ENCODE measurements at regions not wholly inside any gene's neighbourhood (a gene's known extent, or its start where the extent isn't known, plus 50 kb on each side); places are given as distances from the start of the nearest gene placed in this dataset.

GRCh38 chr1:30385246-30385995 is 338.0 kb downstream of the MATN1 start:
- TF ChIP-seq FOXP2 (optimal IDR thresholded peaks at IDR 0.05; ENCODE audit: borderline replicate concordance, extremely low read depth, extremely low read length, insufficient read depth) = no peak
- TF ChIP-seq POLR2AphosphoS5 (IDR thresholded peaks at IDR 0.05; ENCODE audit: low read depth, low read length) = no peak
- TF ChIP-seq REST (IDR thresholded peaks at IDR 0.05; ENCODE audit: insufficient read depth in 1 of 2, low read depth in 2 of 2, low read length in 2 of 2) = no peak
- no peak for TF ChIP-seq TAF1 (IDR thresholded peaks at IDR 0.05; ENCODE audit: borderline replicate concordance, insufficient read depth, low read length)
- no peak for TF ChIP-seq SIN3A (IDR thresholded peaks at IDR 0.05; ENCODE audit: borderline replicate concordance, insufficient read depth, low read length)

- TF ChIP-seq REST (IDR thresholded peaks at IDR 0.05; ENCODE audit: insufficient read depth in 1 of 2, low read depth in 2 of 2, low read length in 2 of 2) (no peak), TAF1 (IDR thresholded peaks at IDR 0.05; ENCODE audit: borderline replicate concordance, insufficient read depth, low read length) (no peak), POLR2AphosphoS5 (IDR thresholded peaks at IDR 0.05; ENCODE audit: low read depth, low read length) (no peak), FOXP2 (optimal IDR thresholded peaks at IDR 0.05; ENCODE audit: borderline replicate concordance, extremely low read depth, extremely low read length, insufficient read depth) (no peak), SIN3A (IDR thresholded peaks at IDR 0.05; ENCODE audit: borderline replicate concordance, insufficient read depth, low read length) (no peak)
These were observed 338.8 kb downstream of the MATN1 start for GRCh38 chr1:30384286-30385245.

- TF ChIP-seq REST (IDR thresholded peaks at IDR 0.05; ENCODE audit: insufficient read depth in 1 of 2, low read depth in 2 of 2, low read length in 2 of 2) (no peak), FOXP2 (optimal IDR thresholded peaks at IDR 0.05; ENCODE audit: borderline replicate concordance, extremely low read depth, extremely low read length, insufficient read depth) (no peak), POLR2AphosphoS5 (IDR thresholded peaks at IDR 0.05; ENCODE audit: low read depth, low read length) (no peak), TAF1 (IDR thresholded peaks at IDR 0.05; ENCODE audit: borderline replicate concordance, insufficient read depth, low read length) (no peak), SIN3A (IDR thresholded peaks at IDR 0.05; ENCODE audit: borderline replicate concordance, insufficient read depth, low read length) (no peak)
These were observed 340.1 kb downstream of the MATN1 start for GRCh38 chr1:30383221-30383711.

- TF ChIP-seq TAF1 (IDR thresholded peaks at IDR 0.05; ENCODE audit: borderline replicate concordance, insufficient read depth, low read length) = no peak
- TF ChIP-seq REST (IDR thresholded peaks at IDR 0.05; ENCODE audit: insufficient read depth in 1 of 2, low read depth in 2 of 2, low read length in 2 of 2) = no peak
- TF ChIP-seq SIN3A (IDR thresholded peaks at IDR 0.05; ENCODE audit: borderline replicate concordance, insufficient read depth, low read length) = no peak
- no peak for TF ChIP-seq POLR2AphosphoS5 (IDR thresholded peaks at IDR 0.05; ENCODE audit: low read depth, low read length)
- TF ChIP-seq FOXP2 (optimal IDR thresholded peaks at IDR 0.05; ENCODE audit: borderline replicate concordance, extremely low read depth, extremely low read length, insufficient read depth) = no peak
These were observed 340.9 kb downstream of the MATN1 start for GRCh38 chr1:30382496-30382895.

Data from PFSK-1 (cell line).